ENCODE measurements at regions not wholly inside any gene's neighbourhood (a gene's known extent, or its start where the extent isn't known, plus 50 kb on each side); places are given as distances from the start of the nearest gene placed in this dataset.

DNA sequence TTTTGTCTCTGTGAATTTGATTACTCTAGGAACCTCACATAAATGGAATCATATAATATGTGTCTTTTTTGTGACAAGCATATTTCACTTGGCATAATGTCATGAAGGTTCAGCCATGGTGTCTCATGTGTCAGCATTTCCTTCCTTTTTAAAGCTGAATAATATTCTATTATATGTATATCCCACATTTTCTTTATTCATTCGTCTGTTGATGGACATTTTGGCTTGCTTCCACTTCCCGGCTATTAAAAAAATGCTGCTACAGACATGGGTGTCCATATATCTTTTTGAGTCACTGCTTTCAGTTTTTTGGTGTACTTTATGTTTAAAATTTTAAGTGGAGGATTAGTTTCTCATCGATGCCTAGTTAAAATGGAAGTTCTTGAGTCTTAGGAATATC lies 59.8 kb upstream of the C5orf63 start:
- Histone ChIP-seq H3K4me3 (no peak overlapping the region), H3K36me3 (no peaks in the 10 kb centered on the region), H3K4me1 (no peaks in the 10 kb centered on the region), H3K27ac (no peak overlapping the region), H3K9me3 (no peaks in the 10 kb centered on the region), H3K27me3 (no peaks in the 10 kb centered on the region)
- TF ChIP-seq POLR2A (IDR thresholded peaks at IDR 0.05) (no peak), POLR2AphosphoS5 (IDR thresholded peaks at IDR 0.05) (no peak), EP300 (IDR thresholded peaks at IDR 0.05; ENCODE audit: low read depth) (no peak)
- TF ChIP-seq, protein P1, sequence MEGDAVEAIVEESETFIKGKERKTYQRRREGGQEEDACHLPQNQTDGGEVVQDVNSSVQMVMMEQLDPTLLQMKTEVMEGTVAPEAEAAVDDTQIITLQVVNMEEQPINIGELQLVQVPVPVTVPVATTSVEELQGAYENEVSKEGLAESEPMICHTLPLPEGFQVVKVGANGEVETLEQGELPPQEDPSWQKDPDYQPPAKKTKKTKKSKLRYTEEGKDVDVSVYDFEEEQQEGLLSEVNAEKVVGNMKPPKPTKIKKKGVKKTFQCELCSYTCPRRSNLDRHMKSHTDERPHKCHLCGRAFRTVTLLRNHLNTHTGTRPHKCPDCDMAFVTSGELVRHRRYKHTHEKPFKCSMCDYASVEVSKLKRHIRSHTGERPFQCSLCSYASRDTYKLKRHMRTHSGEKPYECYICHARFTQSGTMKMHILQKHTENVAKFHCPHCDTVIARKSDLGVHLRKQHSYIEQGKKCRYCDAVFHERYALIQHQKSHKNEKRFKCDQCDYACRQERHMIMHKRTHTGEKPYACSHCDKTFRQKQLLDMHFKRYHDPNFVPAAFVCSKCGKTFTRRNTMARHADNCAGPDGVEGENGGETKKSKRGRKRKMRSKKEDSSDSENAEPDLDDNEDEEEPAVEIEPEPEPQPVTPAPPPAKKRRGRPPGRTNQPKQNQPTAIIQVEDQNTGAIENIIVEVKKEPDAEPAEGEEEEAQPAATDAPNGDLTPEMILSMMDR (IDR thresholded peaks at IDR 0.05): no peak
- 44 to 63% methylated on average over 3 of the region's 3 CpGs for WGBS, 2 donors (ENCODE audit: low coverage in 1 of 2)
- in situ Hi-C loops (cut with MboI; ENCODE audit: low pct_ligation_motif_present in 1 of 4, low pct_unique_long_range_greater_than_20kb in 1 of 4, low sequenced_read_pairs in 3 of 4): no loop called here
- intact Hi-C loops (cut with DNase I; ENCODE audit: low total_unique reads): no loop called here
- DNase-seq: no peak

DNA sequence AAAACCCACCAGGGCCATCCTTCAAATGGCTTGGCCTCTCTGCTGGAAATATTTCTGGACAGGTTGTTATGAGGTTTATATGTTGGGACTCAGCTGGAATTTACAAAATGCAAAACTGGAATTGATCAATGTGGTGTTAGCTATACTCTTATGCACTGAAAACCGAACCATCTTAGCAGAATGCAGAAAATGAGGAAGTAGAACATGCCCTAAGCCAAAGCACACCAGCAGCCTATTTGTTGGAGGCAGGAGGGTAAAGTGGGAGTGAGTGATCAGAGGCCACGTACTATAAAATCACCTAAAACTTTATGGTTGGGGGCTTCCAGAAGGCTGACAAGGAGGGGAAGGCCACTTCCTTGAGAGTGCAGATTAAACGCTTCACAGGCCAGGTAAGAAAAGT lies 63.6 kb upstream of the C5orf63 start:
- intact Hi-C loops (cut with DNase I; ENCODE audit: low total_unique reads) (no loop called here), in situ Hi-C loops (cut with MboI; ENCODE audit: low pct_ligation_motif_present in 1 of 4, low pct_unique_long_range_greater_than_20kb in 1 of 4, low sequenced_read_pairs in 3 of 4) (no loop called here)
- no peaks in the 10 kb centered on the region for H3K9me3 ChIP-seq
- H3K27me3 ChIP-seq: no peaks in the 10 kb centered on the region
- no peak overlapping the region for H3K4me3 ChIP-seq
- H3K27ac ChIP-seq: no peak overlapping the region
- TF ChIP-seq POLR2A (IDR thresholded peaks at IDR 0.05) (no peak), EP300 (IDR thresholded peaks at IDR 0.05; ENCODE audit: low read depth) (no peak), POLR2AphosphoS5 (IDR thresholded peaks at IDR 0.05) (no peak)
- TF ChIP-seq, protein P1 (IDR thresholded peaks at IDR 0.05): no peak
- DNase-seq: no peak
- H3K4me1 ChIP-seq: no peaks in the 10 kb centered on the region
- no peaks in the 10 kb centered on the region for H3K36me3 ChIP-seq
- 61 to 75% methylated on average over 2 to 3 of the region's 3 CpGs for WGBS, 2 donors (ENCODE audit: low coverage in 1 of 2)

DNA sequence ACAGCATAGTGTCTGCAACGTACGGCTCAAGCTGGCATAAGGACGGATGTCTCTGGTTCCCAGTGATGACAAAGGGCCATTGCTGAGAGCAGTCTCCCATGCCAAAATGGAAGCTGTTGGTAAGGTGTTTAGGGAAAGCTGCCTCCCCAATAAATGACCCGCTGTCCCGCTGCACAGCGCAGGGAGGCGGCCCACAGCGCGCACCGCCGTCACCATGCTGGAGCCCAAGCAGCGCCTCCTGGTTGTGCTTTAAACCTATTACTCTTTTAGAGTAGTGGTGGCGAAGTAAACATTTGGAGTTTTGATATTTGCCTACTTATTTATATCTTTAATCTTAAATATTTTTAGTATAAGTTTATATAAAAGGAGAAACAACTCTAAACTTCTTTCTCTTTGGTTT lies 70.4 kb upstream of the C5orf63 start:
- Histone ChIP-seq H3K27me3 (no peaks in the 10 kb centered on the region), H3K4me1 (no peaks in the 10 kb centered on the region), H3K36me3 (no peaks in the 10 kb centered on the region), H3K9me3 (no peaks in the 10 kb centered on the region), H3K4me3 (no peak overlapping the region), H3K27ac (no peak overlapping the region)
- in situ Hi-C loops (cut with MboI; ENCODE audit: low pct_ligation_motif_present in 1 of 4, low pct_unique_long_range_greater_than_20kb in 1 of 4, low sequenced_read_pairs in 3 of 4) (no loop called here), intact Hi-C loops (cut with DNase I; ENCODE audit: low total_unique reads) (no loop called here)
- no peak for DNase-seq
- no peak for TF ChIP-seq POLR2AphosphoS5 (IDR thresholded peaks at IDR 0.05)
- 94 to 100% methylated on average over 1 to 13 of the region's 13 CpGs for WGBS, 2 donors (ENCODE audit: low coverage in 1 of 2)

- Histone ChIP-seq H3K4me3 (no peak overlapping the region), H3K36me3 (no peaks in the 10 kb centered on the region), H3K4me1 (no peaks in the 10 kb centered on the region), H3K9me3 (no peaks in the 10 kb centered on the region), H3K27me3 (no peaks in the 10 kb centered on the region), H3K27ac (no peak overlapping the region)
- WGBS, 2 donors (ENCODE audit: low coverage in 1 of 2): 73 to 95% methylated on average over 1 to 2 of the region's 2 CpGs
- intact Hi-C loops (cut with DNase I; ENCODE audit: low total_unique reads) (no loop called here), in situ Hi-C loops (cut with MboI; ENCODE audit: low pct_ligation_motif_present in 1 of 4, low pct_unique_long_range_greater_than_20kb in 1 of 4, low sequenced_read_pairs in 3 of 4) (no loop called here)
- DNase-seq: no peak
- TF ChIP-seq EP300 (IDR thresholded peaks at IDR 0.05; ENCODE audit: low read depth) (no peak), POLR2AphosphoS5 (IDR thresholded peaks at IDR 0.05) (no peak), POLR2A (IDR thresholded peaks at IDR 0.05) (no peak)
- TF ChIP-seq, protein P1 (IDR thresholded peaks at IDR 0.05): no peak
Measured at GRCh38 chr5:127153031-127153430, 79.7 kb upstream of the C5orf63 start.

DNA sequence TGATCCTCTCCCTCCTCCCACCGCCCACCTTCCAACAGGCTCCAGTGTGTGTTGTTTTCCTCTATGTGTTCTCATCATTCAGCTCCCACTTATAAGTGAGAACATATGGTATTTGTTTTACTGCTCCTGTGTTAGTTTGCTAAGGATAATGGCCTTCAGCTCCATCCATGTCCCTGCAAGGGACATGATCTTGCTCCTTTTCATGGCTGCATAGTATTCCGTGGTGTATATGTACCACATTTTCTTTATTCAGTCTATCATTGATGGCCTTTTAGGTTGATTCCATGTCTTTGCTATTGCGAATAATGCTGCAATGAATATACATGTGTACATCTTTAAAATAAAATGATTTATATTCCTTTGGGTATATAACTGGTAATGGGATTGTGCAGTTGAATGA lies 80.2 kb upstream of the C5orf63 start:
- H3K27ac ChIP-seq: no peak overlapping the region
- no peak for DNase-seq
- intact Hi-C loops (cut with DNase I; ENCODE audit: low total_unique reads) (no loop called here), in situ Hi-C loops (cut with MboI; ENCODE audit: low pct_ligation_motif_present in 1 of 4, low pct_unique_long_range_greater_than_20kb in 1 of 4, low sequenced_read_pairs in 3 of 4) (no loop called here)
- no peak overlapping the region for H3K4me3 ChIP-seq
- no peaks in the 10 kb centered on the region for H3K4me1 ChIP-seq
- 97 to 100% methylated on average over 2 to 3 of the region's 3 CpGs for WGBS, 2 donors (ENCODE audit: low coverage in 1 of 2)
- H3K36me3 ChIP-seq: no peaks in the 10 kb centered on the region
- TF ChIP-seq EP300 (IDR thresholded peaks at IDR 0.05; ENCODE audit: low read depth): no peak
- no peak for TF ChIP-seq POLR2AphosphoS5 (IDR thresholded peaks at IDR 0.05)
- TF ChIP-seq POLR2A (IDR thresholded peaks at IDR 0.05): no peak
- TF ChIP-seq, protein P1 (IDR thresholded peaks at IDR 0.05): no peak
- no peaks in the 10 kb centered on the region for H3K9me3 ChIP-seq
- H3K27me3 ChIP-seq: no peaks in the 10 kb centered on the region

Measured in transverse colon (tissue), 4 donors.